HL-60/S4 treated with retinoic acid at 250 ng/mL for 4 days and 3 days (cell line): ENCODE measurements at regions not wholly inside any gene's neighbourhood (a gene's known extent, or its start where the extent isn't known, plus 50 kb on each side); places are given as distances from the start of the nearest gene placed in this dataset.

ENCODE experiments used
- in situ Hi-C: fragments of 300-500 bp; cut with MboI; formaldehyde crosslinking; loops from 2 replicates; pipeline ENCODE4 v1.7.0; 2022; ENCODE audit warnings: low sequenced_read_pairs

- in situ Hi-C loops = no loop called here
Measured at GRCh38 chr12:107223821-107224220, 130.5 kb upstream of the CRY1 start.

- in situ Hi-C loops = no loop called here
Measured at GRCh38 chr12:107225635-107226034, 132.3 kb upstream of the CRY1 start.

GRCh38 chr12:107226126-107226525, 132.8 kb upstream of the CRY1 start:
- in situ Hi-C loops = no loop called here

GRCh38 chr12:107228076-107228475, 134.7 kb upstream of the CRY1 start:
- in situ Hi-C loops = no loop called here

GRCh38 chr12:107229827-107230226, 136.5 kb upstream of the CRY1 start:
- in situ Hi-C loops = no loop called here

- in situ Hi-C loops = no loop called here
Measured at GRCh38 chr12:107231303-107231702, 138.0 kb upstream of the CRY1 start.

GRCh38 chr12:107233551-107233950, 140.2 kb upstream of the CRY1 start:
- in situ Hi-C loops = no loop called here

GRCh38 chr12:107235600-107235999, 142.3 kb upstream of the CRY1 start:
- in situ Hi-C loops = no loop called here

- in situ Hi-C loops = no loop called here
Measured at GRCh38 chr12:107236824-107237511, 143.6 kb upstream of the CRY1 start.

GRCh38 chr12:107238296-107238695, 144.9 kb upstream of the CRY1 start:
- in situ Hi-C loops = no loop called here

GRCh38 chr12:107241411-107241810, 148.1 kb upstream of the CRY1 start:
- in situ Hi-C loops = no loop called here

- in situ Hi-C loops = no loop called here
Measured at GRCh38 chr12:107242189-107242588, 148.8 kb upstream of the CRY1 start.

GRCh38 chr12:107243341-107243740, 150.0 kb upstream of the CRY1 start:
- in situ Hi-C loops = no loop called here

GRCh38 chr12:107244584-107244983, 151.2 kb upstream of the CRY1 start:
- in situ Hi-C loops = no loop called here

GRCh38 chr12:107247650-107248049, 154.3 kb upstream of the CRY1 start:
- in situ Hi-C loops = no loop called here

GRCh38 chr12:107248187-107248586, 154.8 kb upstream of the CRY1 start:
- in situ Hi-C loops = no loop called here

GRCh38 chr12:107251288-107251687, 157.9 kb upstream of the CRY1 start:
- in situ Hi-C loops = no loop called here

- in situ Hi-C loops = no loop called here
Measured at GRCh38 chr12:107253361-107253760, 160.0 kb upstream of the CRY1 start.

- in situ Hi-C loops = no loop called here
Measured at GRCh38 chr12:107254258-107254856, 161.0 kb upstream of the CRY1 start.

- in situ Hi-C loops = no loop called here
Measured at GRCh38 chr12:107258780-107259179, 165.4 kb upstream of the CRY1 start.

- in situ Hi-C loops = no loop called here
Measured at GRCh38 chr12:107263980-107264379, 170.6 kb upstream of the CRY1 start.

- in situ Hi-C loops = no loop called here
Measured at GRCh38 chr12:107264667-107265066, 171.3 kb upstream of the CRY1 start.

- in situ Hi-C loops = no loop called here
Measured at GRCh38 chr12:107267604-107268003, 174.3 kb upstream of the CRY1 start.
